ENCODE measurements at regions not wholly inside any gene's neighbourhood (a gene's known extent, or its start where the extent isn't known, plus 50 kb on each side); places are given as distances from the start of the nearest gene placed in this dataset.

GRCh38 chr3:59249004-59249403 is 199.2 kb upstream of the CFAP20DC start:
- FAIRE-seq (no peak), DNase-seq (ENCODE audit: low read depth in 1 of 2, low spot score in 1 of 2) (no peak), ATAC-seq (no peak)
- ChIA-PET CTCF (no interaction called here), POLR2A (no interaction called here)
- no peak overlapping the region for H3K4me2 ChIP-seq
- no peak overlapping the region for H3K27ac ChIP-seq
- no peaks in the 10 kb centered on the region for H3K4me1 ChIP-seq
- H3K9me3 ChIP-seq: no peaks in the 10 kb centered on the region
- no peak overlapping the region for H3K4me3 ChIP-seq
- no peak for TF ChIP-seq KDM5A (IDR thresholded peaks at IDR 0.05)
- no peak for TF ChIP-seq ATOH8 (CRISPR knock-in tag; IDR thresholded peaks at IDR 0.05; ENCODE audit: low read depth)
- TF ChIP-seq HOXB13 (CRISPR knock-in tag; IDR thresholded peaks at IDR 0.05; ENCODE audit: low read depth): no peak
- no peak for TF ChIP-seq MAX (IDR thresholded peaks at IDR 0.05)
- TF ChIP-seq SMC3 (IDR thresholded peaks at IDR 0.05): no peak
- no peak for TF ChIP-seq CTCF (IDR thresholded peaks at IDR 0.05)
- TF ChIP-seq PBX3 (IDR thresholded peaks at IDR 0.05): no peak
- no peak for TF ChIP-seq FOSL2 (IDR thresholded peaks at IDR 0.05)
- TF ChIP-seq FOSL2 (CRISPR knock-in tag; IDR thresholded peaks at IDR 0.05): no peak
- TF ChIP-seq FOXS1 (CRISPR knock-in tag; IDR thresholded peaks at IDR 0.05): no peak
- TF ChIP-seq REST (IDR thresholded peaks at IDR 0.05): no peak

- TF ChIP-seq BCL3 (IDR thresholded peaks at IDR 0.05) (no peak), CTCF (IDR thresholded peaks at IDR 0.05) (no peak), FOSL2 (IDR thresholded peaks at IDR 0.05) (no peak), FOSL2 (CRISPR knock-in tag; IDR thresholded peaks at IDR 0.05) (no peak), ZSCAN20 (CRISPR knock-in tag; IDR thresholded peaks at IDR 0.05) (no peak), ELK1 (IDR thresholded peaks at IDR 0.05; ENCODE audit: low read depth, low read length) (no peak), NFE2L2 (conservative IDR thresholded peaks at IDR 0.05; ENCODE audit: low read length) (no peak), CBX2 (IDR thresholded peaks at IDR 0.05; ENCODE audit: borderline replicate concordance, low read depth) (no peak), ZNF302 (CRISPR knock-in tag; IDR thresholded peaks at IDR 0.05) (no peak), EHF (CRISPR knock-in tag; IDR thresholded peaks at IDR 0.05) (no peak), USF2 (IDR thresholded peaks at IDR 0.05) (no peak), RAD21 (conservative IDR thresholded peaks at IDR 0.05 in 1 of 2, IDR thresholded peaks at IDR 0.05 in 1 of 2) (no peak), EHMT2 (IDR thresholded peaks at IDR 0.05; ENCODE audit: low read depth) (no peak), HOXB13 (CRISPR knock-in tag; IDR thresholded peaks at IDR 0.05; ENCODE audit: low read depth) (no peak), FOXS1 (CRISPR knock-in tag; IDR thresholded peaks at IDR 0.05) (no peak), KDM1A (IDR thresholded peaks at IDR 0.05; ENCODE audit: low read depth) (no peak), MYC (IDR thresholded peaks at IDR 0.05; ENCODE audit: borderline replicate concordance, low read length) (no peak), POLR2AphosphoS2 (conservative IDR thresholded peaks at IDR 0.05; ENCODE audit: low read length) (no peak)
- FAIRE-seq: no peak
- Histone ChIP-seq H3K4me1 (no peaks in the 10 kb centered on the region), H3K4me3 (no peak overlapping the region), H3K9me3 (no peaks in the 10 kb centered on the region), H3K4me2 (no peak overlapping the region), H3K27ac (no peak overlapping the region)
- DNase-seq (ENCODE audit: low read depth in 1 of 2, low spot score in 1 of 2): no peak
- 12% methylated on average over 3 of the region's 3 CpGs for WGBS (ENCODE audit: missing lambda C conversion rate)
- ChIA-PET CTCF (no interaction called here), POLR2A (no interaction called here)
- ATAC-seq: no peak
Measured at GRCh38 chr3:59247402-59247841, 197.6 kb upstream of the CFAP20DC start.
